ENCODE measurements at regions not wholly inside any gene's neighbourhood (a gene's known extent, or its start where the extent isn't known, plus 50 kb on each side); places are given as distances from the start of the nearest gene placed in this dataset.
"Not testable (repeated sequence)": the region's sequence is repeated elsewhere in the genome, so short reads cannot be mapped to it uniquely, and the experiment has no call there.

- TF ChIP-seq ZNF274 (IDR thresholded peaks at IDR 0.05; ENCODE audit: low read depth, low read length); YY1 (IDR thresholded peaks at IDR 0.05; ENCODE audit: insufficient read depth, insufficient read length): not testable (repeated sequence)
Observed at GRCh38 chr6:105860927-105861326, 225.2 kb upstream of the PRDM1 start.
